Trophoblast cell (in vitro differentiated cells and primary cell): ENCODE measurements at regions not wholly inside any gene's neighbourhood (a gene's known extent, or its start where the extent isn't known, plus 50 kb on each side); places are given as distances from the start of the nearest gene placed in this dataset.
A peak's percentile ranks its signal among the peaks of the same experiment; 100 is the strongest.

Experiments
- DNase-seq, 2 donors: peaks; one replicate each; pipeline ENCODE4 v3.0.0-alpha.2; 2016
- H2AFZ ChIP-seq: 2 replicates; pipeline ENCODE4 v1.6.1; 2013; ENCODE audit warnings: low read length, moderate library complexity, mild to moderate bottlenecking; ENCODE audit not compliant: insufficient read depth, poor library complexity
- H2AK5ac ChIP-seq: 2 replicates; pipeline ENCODE4 v1.6.1; 2013; ENCODE audit warnings: mild to moderate bottlenecking, low read length
- H2BK120ac ChIP-seq: 2 replicates; pipeline ENCODE4 v1.6.1; 2013; ENCODE audit warnings: low read length, mild to moderate bottlenecking, moderate library complexity; ENCODE audit not compliant: insufficient read depth, poor library complexity
- H2BK12ac ChIP-seq: 2 replicates; pipeline ENCODE4 v1.6.1; 2013; ENCODE audit warnings: mild to moderate bottlenecking, low read length, moderate library complexity
- H2BK5ac ChIP-seq: 2 replicates; pipeline ENCODE4 v1.6.1; 2013; ENCODE audit warnings: low read length, low read depth, moderate library complexity, mild to moderate bottlenecking; ENCODE audit not compliant: poor library complexity
- H3K14ac ChIP-seq: 2 replicates; pipeline ENCODE4 v1.6.1; 2013; ENCODE audit warnings: mild to moderate bottlenecking, low read length
- H3K18ac ChIP-seq: 2 replicates; pipeline ENCODE4 v1.6.1; 2013; ENCODE audit warnings: mild to moderate bottlenecking, low read length
- H3K23ac ChIP-seq: 2 replicates; pipeline ENCODE4 v1.6.1; 2013; ENCODE audit warnings: low read length
- H3K27ac ChIP-seq: 2 replicates; pipeline ENCODE4 v1.5.1; 2013; ENCODE audit warnings: low read depth, mild to moderate bottlenecking, inconsistent platforms, low read length, moderate library complexity
- H3K27me3 ChIP-seq: 2 replicates; pipeline ENCODE4 v1.6.1; 2013; ENCODE audit warnings: inconsistent platforms, mild to moderate bottlenecking, low read length, moderate library complexity; ENCODE audit not compliant: insufficient read depth
- H3K36me3 ChIP-seq, 2 experiments: 1 replicate in 1 of 2; 2 replicates in 1 of 2; pipeline ENCODE4 v1.6.1; 2013; ENCODE audit warnings: low read length in 2 of 2, mild to moderate bottlenecking in 2 of 2, moderate library complexity in 1 of 2; ENCODE audit not compliant: insufficient read depth in 2 of 2, control insufficient read depth in 1 of 2
- H3K4ac ChIP-seq: 2 replicates; pipeline ENCODE4 v1.6.1; 2013; ENCODE audit warnings: low read depth, mild to moderate bottlenecking, low read length, moderate library complexity
- H3K4me1 ChIP-seq, 2 experiments: 1 replicate in 1 of 2; 2 replicates in 1 of 2; pipeline ENCODE4 v1.6.1; 2013; ENCODE audit warnings: low read length in 2 of 2, mild to moderate bottlenecking in 2 of 2, moderate library complexity in 1 of 2; ENCODE audit not compliant: insufficient read depth in 2 of 2, control insufficient read depth in 1 of 2
- H3K4me2 ChIP-seq: 2 replicates; pipeline ENCODE4 v1.6.1; 2013; ENCODE audit warnings: inconsistent platforms, mild to moderate bottlenecking, low read length, moderate library complexity
- H3K4me3 ChIP-seq: 2 replicates; pipeline ENCODE4 v1.5.1; 2013; ENCODE audit warnings: mild to moderate bottlenecking, low read depth, low read length, inconsistent platforms
- H3K79me1 ChIP-seq: one replicate; pipeline ENCODE4 v1.6.1; 2013; ENCODE audit warnings: low read length
- H3K79me2 ChIP-seq: 2 replicates; pipeline ENCODE4 v1.6.1; 2013; ENCODE audit warnings: low read length, mild to moderate bottlenecking; ENCODE audit not compliant: control insufficient read depth, insufficient read depth, poor library complexity
- H3K9ac ChIP-seq: 2 replicates; pipeline ENCODE4 v1.6.1; 2013; ENCODE audit warnings: mild to moderate bottlenecking, low read length
- H3K9me3 ChIP-seq: 2 replicates; pipeline ENCODE4 v1.6.1; 2013; ENCODE audit warnings: low read depth, mild to moderate bottlenecking, control low read depth, inconsistent platforms, low read length; ENCODE audit not compliant: insufficient read depth
- H4K12ac ChIP-seq: 2 replicates; pipeline ENCODE4 v1.6.1; 2013; ENCODE audit warnings: low read depth, mild to moderate bottlenecking, low read length, moderate library complexity
- H4K8ac ChIP-seq: 2 replicates; pipeline ENCODE4 v1.6.1; 2013; ENCODE audit warnings: low read depth, mild to moderate bottlenecking, low read length, moderate library complexity
- H4K91ac ChIP-seq: one replicate; pipeline ENCODE4 v1.6.1; 2013; ENCODE audit warnings: low read depth, mild to moderate bottlenecking, low read length, moderate library complexity
- WGBS: extraction: QIAGEN DNeasy Blood & Tissue Kit; methylation state at CpG from one replicate; pipeline ENCODE4 v1.1.7; 2013; ENCODE audit warnings: missing lambda C conversion rate; ENCODE audit not compliant: insufficient read length, insufficient coverage; ENCODE audit errors: extremely low coverage; 5-methylcytosine and 5-hydroxymethylcytosine counted together

DNA sequence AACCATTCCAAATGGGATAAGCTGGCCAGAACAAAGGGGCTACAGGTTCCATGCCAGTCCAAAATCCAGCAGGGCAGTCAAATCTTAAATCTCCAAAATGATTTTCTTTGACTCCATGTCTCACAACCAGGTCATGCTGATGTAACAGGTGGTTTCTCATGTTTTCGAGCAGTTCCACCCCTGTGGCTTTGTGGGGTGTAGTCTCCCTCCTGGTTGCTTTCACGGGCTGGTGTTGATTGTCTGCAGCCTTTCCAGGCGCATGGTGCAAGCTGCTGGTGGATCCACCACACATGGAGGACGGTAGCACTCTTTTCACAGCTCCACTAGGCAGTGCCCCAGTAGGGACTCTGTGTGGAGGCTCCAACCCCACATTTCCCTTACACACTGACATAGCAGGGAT lies 425.5 kb upstream of the FTMT start:
- H2BK120ac ChIP-seq = no peak overlapping the region
- no peaks in the 10 kb centered on the region for H3K79me2 ChIP-seq
- H4K12ac ChIP-seq = no peak overlapping the region
- H4K8ac ChIP-seq = no peak overlapping the region
- H3K4me1 ChIP-seq = no peaks in the 10 kb centered on the region
- H3K4ac ChIP-seq = no peak overlapping the region
- no peak overlapping the region for H4K91ac ChIP-seq
- no peaks in the 10 kb centered on the region for H3K27me3 ChIP-seq
- no peak overlapping the region for H2AFZ ChIP-seq
- no peak for DNase-seq
- no peak overlapping the region for H3K9ac ChIP-seq
- H3K18ac ChIP-seq = no peak overlapping the region
- H3K14ac ChIP-seq = no peak overlapping the region
- no peaks in the 10 kb centered on the region for H3K79me1 ChIP-seq
- no peak overlapping the region for H2AK5ac ChIP-seq
- no peak overlapping the region for H3K23ac ChIP-seq
- peaks cover 3% of the 10 kb centered on the region for H3K9me3 ChIP-seq
- no peak overlapping the region for H2BK12ac ChIP-seq
- no peak overlapping the region for H3K4me3 ChIP-seq
- no peak overlapping the region for H3K4me2 ChIP-seq
- H2BK5ac ChIP-seq = no peak overlapping the region
- no peaks in the 10 kb centered on the region for H3K36me3 ChIP-seq
- no CpG with 5 or more reads among the region's 4 CpGs for WGBS
- H3K27ac ChIP-seq = no peak overlapping the region

DNA sequence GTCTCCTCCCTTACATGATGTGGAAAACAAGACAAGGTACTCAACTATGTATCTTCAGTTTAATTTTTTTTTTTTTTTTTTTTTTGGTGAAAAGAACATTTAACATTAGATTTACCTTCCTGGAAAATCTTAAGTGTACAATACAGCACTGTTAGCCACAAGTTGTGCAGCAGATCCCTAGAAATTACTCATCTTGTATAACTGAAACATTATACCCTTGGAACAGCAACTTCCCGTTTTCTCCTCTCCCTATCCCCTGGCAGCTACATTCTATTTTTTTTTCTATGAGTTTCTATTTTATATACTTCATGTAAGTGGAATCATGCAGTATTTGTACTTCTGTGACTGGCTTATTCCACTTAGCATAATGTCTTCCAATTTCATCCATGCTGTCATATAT lies 421.9 kb upstream of the FTMT start:
- WGBS = no CpG with 5 or more reads among the region's 1 CpG
- H2BK120ac ChIP-seq = no peak overlapping the region
- no peaks in the 10 kb centered on the region for H3K36me3 ChIP-seq
- H2BK5ac ChIP-seq = no peak overlapping the region
- H3K27ac ChIP-seq = no peak overlapping the region
- H3K79me1 ChIP-seq = no peaks in the 10 kb centered on the region
- no peak overlapping the region for H3K4ac ChIP-seq
- no peak overlapping the region for H3K4me2 ChIP-seq
- H4K91ac ChIP-seq = no peak overlapping the region
- peaks cover 3% of the 10 kb centered on the region for H3K9me3 ChIP-seq
- no peak overlapping the region for H3K9ac ChIP-seq
- DNase-seq = no peak
- H3K14ac ChIP-seq = no peak overlapping the region
- no peak overlapping the region for H4K12ac ChIP-seq
- no peaks in the 10 kb centered on the region for H3K79me2 ChIP-seq
- H3K18ac ChIP-seq = no peak overlapping the region
- no peaks in the 10 kb centered on the region for H3K4me1 ChIP-seq
- H3K4me3 ChIP-seq = no peak overlapping the region
- H3K23ac ChIP-seq = no peak overlapping the region
- H4K8ac ChIP-seq = no peak overlapping the region
- H2AK5ac ChIP-seq = no peak overlapping the region
- no peak overlapping the region for H2BK12ac ChIP-seq
- H2AFZ ChIP-seq = no peak overlapping the region
- no peaks in the 10 kb centered on the region for H3K27me3 ChIP-seq

DNA sequence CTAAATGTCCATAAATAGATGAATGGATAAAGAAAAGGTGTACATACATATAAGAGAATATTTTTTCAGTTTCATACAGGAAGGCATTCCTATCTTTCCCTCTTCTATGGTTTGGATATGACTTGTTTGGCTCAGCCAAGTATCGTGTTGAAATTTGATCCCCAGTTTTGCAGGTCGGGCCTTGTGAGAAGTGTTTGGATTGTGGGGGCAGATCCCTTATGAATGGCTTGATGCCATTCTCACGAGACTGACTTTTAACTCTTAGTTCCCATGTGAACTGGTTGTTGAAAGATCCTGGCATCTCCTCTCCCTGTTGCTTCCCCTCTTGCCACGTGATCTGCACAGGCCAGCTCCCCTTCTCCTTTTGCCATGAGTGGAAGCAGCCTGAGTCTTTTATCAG lies 421.1 kb upstream of the FTMT start:
- no peak overlapping the region for H3K4ac ChIP-seq
- H2AFZ ChIP-seq = no peak overlapping the region
- H3K4me3 ChIP-seq = no peak overlapping the region
- peaks cover 3% of the 10 kb centered on the region for H3K9me3 ChIP-seq
- H3K4me1 ChIP-seq = no peaks in the 10 kb centered on the region
- WGBS = no CpG with 5 or more reads among the region's 4 CpGs
- no peaks in the 10 kb centered on the region for H3K79me2 ChIP-seq
- H3K14ac ChIP-seq = no peak overlapping the region
- H4K12ac ChIP-seq = no peak overlapping the region
- no peak overlapping the region for H3K18ac ChIP-seq
- no peaks in the 10 kb centered on the region for H3K27me3 ChIP-seq
- H3K9ac ChIP-seq = no peak overlapping the region
- no peak overlapping the region for H3K4me2 ChIP-seq
- H2BK12ac ChIP-seq = no peak overlapping the region
- H2BK120ac ChIP-seq = no peak overlapping the region
- no peak overlapping the region for H2BK5ac ChIP-seq
- no peak overlapping the region for H3K23ac ChIP-seq
- H3K79me1 ChIP-seq = no peaks in the 10 kb centered on the region
- no peak overlapping the region for H3K27ac ChIP-seq
- no peak overlapping the region for H4K8ac ChIP-seq
- H3K36me3 ChIP-seq = no peaks in the 10 kb centered on the region
- H2AK5ac ChIP-seq = no peak overlapping the region
- no peak for DNase-seq
- H4K91ac ChIP-seq = no peak overlapping the region

DNA sequence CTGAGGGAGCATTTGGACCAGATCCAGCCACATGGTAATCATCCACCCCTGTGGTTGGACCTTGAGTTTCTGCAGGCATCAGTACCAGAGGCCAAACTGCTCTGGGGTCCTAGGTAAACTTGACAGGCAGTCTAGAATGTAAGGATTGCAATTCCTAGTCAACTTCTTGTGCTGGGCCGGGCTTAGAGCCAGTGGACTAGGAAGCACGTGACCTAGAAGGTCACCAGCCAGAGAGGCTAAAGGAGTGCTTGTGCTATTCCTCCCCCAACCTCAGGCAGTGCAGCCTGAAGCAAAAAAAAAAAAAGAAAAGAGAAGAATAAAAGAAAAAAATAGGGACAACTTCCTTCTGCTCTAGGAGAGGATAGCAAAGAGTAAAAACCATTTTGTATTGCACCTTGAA lies 406.2 kb upstream of the FTMT start:
- Histone ChIP-seq H3K36me3 (no peaks in the 10 kb centered on the region), H3K4ac (no peak overlapping the region), H4K8ac (no peak overlapping the region), H3K79me2 (no peaks in the 10 kb centered on the region), H3K4me2 (no peak overlapping the region), H3K4me3 (peak overlapping the region; percentile 18), H3K27me3 (no peaks in the 10 kb centered on the region), H3K4me1 (no peaks in the 10 kb centered on the region), H2BK120ac (no peak overlapping the region), H3K79me1 (no peaks in the 10 kb centered on the region), H3K9ac (no peak overlapping the region), H2AK5ac (no peak overlapping the region), H2BK12ac (no peak overlapping the region), H4K91ac (no peak overlapping the region), H3K18ac (no peak overlapping the region), H2AFZ (no peak overlapping the region), H4K12ac (no peak overlapping the region), H3K27ac (no peak overlapping the region), H3K23ac (no peak overlapping the region), H3K9me3 (no peaks in the 10 kb centered on the region), H2BK5ac (no peak overlapping the region), H3K14ac (no peak overlapping the region)
- no CpG with 5 or more reads among the region's 2 CpGs for WGBS
- DNase-seq = no peak
